Thymus (tissue), 11 donors: ENCODE measurements at regions not wholly inside any gene's neighbourhood (a gene's known extent, or its start where the extent isn't known, plus 50 kb on each side); places are given as distances from the start of the nearest gene placed in this dataset.

Experiments used
- DNase-seq, 9 donors: peaks; one replicate each; pipeline ENCODE4 v3.0.0-alpha.2; 2013; ENCODE audit warnings: low spot score in 9 of 9, low read depth in 6 of 9, missing footprints in 1 of 9
- H3K27ac ChIP-seq, 2 donors: one replicate each; pipeline ENCODE4 v1.5.1; 2013; ENCODE audit warnings: control low read depth in 1 of 2, low read depth in 1 of 2, low read length in 1 of 2, mild to moderate bottlenecking in 1 of 2, moderate library complexity in 1 of 2
- H3K27me3 ChIP-seq, 2 donors: one replicate each; pipeline ENCODE4 v1.5.1; 2013; ENCODE audit warnings: low read length in 1 of 2; ENCODE audit not compliant: control insufficient read depth in 2 of 2, insufficient read depth in 1 of 2
- H3K36me3 ChIP-seq, 2 donors: one replicate each; pipeline ENCODE4 v1.5.1; 2013; ENCODE audit warnings: low read length in 1 of 2, mild to moderate bottlenecking in 1 of 2, moderate library complexity in 1 of 2; ENCODE audit not compliant: control insufficient read depth in 2 of 2, insufficient read depth in 2 of 2
- H3K4me1 ChIP-seq, 2 donors: one replicate each; pipeline ENCODE4 v1.5.1; 2013; ENCODE audit warnings: low read length in 2 of 2; ENCODE audit not compliant: control insufficient read depth in 2 of 2, insufficient read depth in 2 of 2
- H3K4me3 ChIP-seq, 2 donors: one replicate each; pipeline ENCODE4 v1.5.1; 2013; ENCODE audit warnings: low read length in 2 of 2, control low read depth in 1 of 2, mild to moderate bottlenecking in 1 of 2
- H3K9me3 ChIP-seq, 2 donors: one replicate each; pipeline ENCODE4 v1.5.1; 2013; ENCODE audit warnings: low read length in 1 of 2, mild to moderate bottlenecking in 1 of 2; ENCODE audit not compliant: control insufficient read depth in 2 of 2, insufficient read depth in 1 of 2
- WGBS: extraction: QIAGEN DNeasy Blood & Tissue Kit; methylation state at CpG from one replicate; pipeline ENCODE4 v1.1.7; 2013; 5-methylcytosine and 5-hydroxymethylcytosine counted together
- donor health status: healthy.

- whole genome bisulfite sequencing = 92% methylated on average over 7 of the region's 7 CpGs
- Histone ChIP-seq H3K9me3 (no peaks in the 10 kb centered on the region), H3K36me3 (no peaks in the 10 kb centered on the region), H3K4me1 (no peaks in the 10 kb centered on the region), H3K27me3 (no peaks in the 10 kb centered on the region), H3K4me3 (no peak overlapping the region), H3K27ac (no peak overlapping the region)
- DNase-seq = no peak
These were observed 374.9 kb downstream of the GJA1 start for GRCh38 chr6:121810158-121811032.

DNA sequence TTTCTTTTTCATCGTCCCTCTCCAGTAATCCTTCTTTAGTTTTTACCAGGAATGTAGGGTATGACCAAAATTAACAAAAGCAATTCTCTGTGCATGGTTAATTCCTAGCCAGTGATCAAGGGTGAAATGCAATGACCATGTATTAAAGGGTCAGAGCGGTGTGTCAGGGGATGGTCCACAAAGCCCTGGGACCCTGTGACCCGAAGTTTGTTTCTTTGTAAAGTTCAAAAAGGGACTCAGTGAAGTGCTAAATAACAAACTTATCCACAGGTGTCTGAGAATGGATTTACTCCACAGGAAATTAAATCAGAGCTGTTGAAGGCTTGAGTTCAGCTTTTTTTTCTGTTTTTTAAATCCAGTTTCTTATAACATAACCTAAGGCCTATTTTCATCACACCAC is 375.7 kb downstream of the GJA1 start:
- H3K27me3 ChIP-seq = no peaks in the 10 kb centered on the region
- DNase-seq = no peak
- H3K36me3 ChIP-seq = no peaks in the 10 kb centered on the region
- no peak overlapping the region for H3K27ac ChIP-seq
- WGBS = 89% methylated on average over 3 of the region's 3 CpGs
- no peaks in the 10 kb centered on the region for H3K9me3 ChIP-seq
- H3K4me3 ChIP-seq = no peak overlapping the region
- H3K4me1 ChIP-seq = no peaks in the 10 kb centered on the region

- Histone ChIP-seq H3K4me3 (no peak overlapping the region), H3K36me3 (no peaks in the 10 kb centered on the region), H3K27ac (no peak overlapping the region), H3K4me1 (no peaks in the 10 kb centered on the region), H3K27me3 (no peaks in the 10 kb centered on the region), H3K9me3 (no peaks in the 10 kb centered on the region)
- DNase-seq = no peak
- WGBS = 81% methylated on average over 4 of the region's 4 CpGs
These were observed 380.9 kb downstream of the GJA1 start for GRCh38 chr6:121816361-121816760.

GRCh38 chr6:121816906-121817540 is 381.6 kb downstream of the GJA1 start:
- no peak overlapping the region for H3K4me3 ChIP-seq
- H3K36me3 ChIP-seq = no peaks in the 10 kb centered on the region
- no peak for DNase-seq
- no peaks in the 10 kb centered on the region for H3K9me3 ChIP-seq
- no peaks in the 10 kb centered on the region for H3K27me3 ChIP-seq
- no peaks in the 10 kb centered on the region for H3K4me1 ChIP-seq
- no peak overlapping the region for H3K27ac ChIP-seq

DNA sequence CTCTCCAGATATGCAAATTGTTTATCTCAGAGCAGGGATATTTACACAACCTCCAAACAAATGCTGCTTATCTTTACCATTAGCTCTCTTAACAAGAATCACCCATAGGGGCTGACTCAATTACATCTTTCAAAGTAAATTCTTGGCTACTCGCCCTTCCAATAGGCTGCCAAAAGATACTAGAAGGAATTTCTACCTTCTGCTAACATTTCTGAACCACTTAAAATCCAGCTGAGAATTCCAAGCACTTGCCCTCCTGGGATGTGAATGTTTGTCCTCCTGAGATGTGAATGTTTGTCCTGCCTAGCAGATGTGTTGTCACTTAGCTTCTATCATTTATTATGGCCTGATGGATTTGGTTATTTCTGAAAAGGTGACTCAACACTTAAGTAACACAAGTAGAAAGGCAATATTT is 388.0 kb downstream of the GJA1 start:
- 80% methylated on average over 1 of the region's 1 CpG for WGBS
- Histone ChIP-seq H3K36me3 (no peaks in the 10 kb centered on the region), H3K27me3 (no peaks in the 10 kb centered on the region), H3K27ac (no peak overlapping the region), H3K9me3 (no peaks in the 10 kb centered on the region), H3K4me1 (no peaks in the 10 kb centered on the region), H3K4me3 (no peak overlapping the region)
- no peak for DNase-seq

GRCh38 chr6:121826156-121826810 is 390.8 kb downstream of the GJA1 start:
- H3K4me1 ChIP-seq = no peaks in the 10 kb centered on the region
- H3K4me3 ChIP-seq = no peak overlapping the region
- WGBS = 77% methylated on average over 4 of the region's 4 CpGs
- DNase-seq = no peak
- no peak overlapping the region for H3K27ac ChIP-seq
- no peaks in the 10 kb centered on the region for H3K9me3 ChIP-seq
- no peaks in the 10 kb centered on the region for H3K36me3 ChIP-seq
- no peaks in the 10 kb centered on the region for H3K27me3 ChIP-seq

GRCh38 chr6:121828146-121828886 is 392.9 kb downstream of the GJA1 start:
- no peaks in the 10 kb centered on the region for H3K27me3 ChIP-seq
- DNase-seq = no peak
- no peak overlapping the region for H3K4me3 ChIP-seq
- no peaks in the 10 kb centered on the region for H3K4me1 ChIP-seq
- no peaks in the 10 kb centered on the region for H3K9me3 ChIP-seq
- 91% methylated on average over 5 of the region's 5 CpGs for WGBS
- no peak overlapping the region for H3K27ac ChIP-seq
- H3K36me3 ChIP-seq = no peaks in the 10 kb centered on the region

DNA sequence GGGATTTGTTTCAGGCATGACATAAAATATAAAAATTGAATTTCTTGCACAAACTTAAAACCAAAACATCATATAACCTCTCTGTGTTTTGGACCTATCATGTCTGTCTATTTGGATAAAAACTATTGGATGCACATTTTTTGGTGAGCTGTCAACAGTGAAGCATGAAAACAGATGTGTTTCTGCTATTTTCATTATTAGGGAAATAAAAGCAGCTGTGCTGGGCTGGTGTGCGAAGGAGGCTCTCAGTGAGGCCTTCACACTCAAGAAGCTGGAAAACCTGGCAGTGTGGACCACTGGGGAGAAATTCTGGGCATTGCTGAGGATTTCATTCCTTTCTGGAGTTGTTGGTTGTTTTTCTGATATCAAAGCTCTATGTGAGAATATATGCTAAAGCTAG is 395.3 kb downstream of the GJA1 start:
- no peak overlapping the region for H3K27ac ChIP-seq
- H3K27me3 ChIP-seq = no peaks in the 10 kb centered on the region
- H3K9me3 ChIP-seq = no peaks in the 10 kb centered on the region
- no peak for DNase-seq
- 89% methylated on average over 1 of the region's 1 CpG for WGBS
- no peaks in the 10 kb centered on the region for H3K4me1 ChIP-seq
- H3K36me3 ChIP-seq = no peaks in the 10 kb centered on the region
- H3K4me3 ChIP-seq = no peak overlapping the region

- WGBS = 95% methylated on average over 2 of the region's 2 CpGs
- H3K4me3 ChIP-seq = no peak overlapping the region
- H3K27me3 ChIP-seq = no peaks in the 10 kb centered on the region
- no peak overlapping the region for H3K27ac ChIP-seq
- H3K9me3 ChIP-seq = no peaks in the 10 kb centered on the region
- no peaks in the 10 kb centered on the region for H3K36me3 ChIP-seq
- no peaks in the 10 kb centered on the region for H3K4me1 ChIP-seq
- no peak for DNase-seq
These were observed 400.2 kb downstream of the GJA1 start for GRCh38 chr6:121835662-121836061.
